Mucosa of descending colon (tissue), 3 donors: ENCODE measurements at regions not wholly inside any gene's neighbourhood (a gene's known extent, or its start where the extent isn't known, plus 50 kb on each side); places are given as distances from the start of the nearest gene placed in this dataset.

ENCODE experiments used
- ATAC-seq: fragments of 200-7000 bp; cut with Tn5 transposase; one replicate; pipeline ENCODE4 v1.9.1; 2020; ENCODE audit warnings: mild to moderate bottlenecking, moderate library complexity
- DNase-seq, 3 donors: peaks; one replicate each; pipeline ENCODE4 v3.0.0-alpha.2; 2020
- H3K36me3 ChIP-seq: fragments of 200-600 bp; one replicate; pipeline ENCODE4 v1.8.0; 2021; ENCODE audit warnings: low read depth, mild to moderate bottlenecking
- H3K4me1 ChIP-seq: fragments of 200-600 bp; one replicate; pipeline ENCODE4 v1.8.0; 2021; ENCODE audit warnings: low read depth, mild to moderate bottlenecking
- H3K4me3 ChIP-seq: fragments of 200-600 bp; one replicate; pipeline ENCODE4 v1.8.0; 2021; ENCODE audit warnings: mild to moderate bottlenecking
- H3K9me3 ChIP-seq: fragments of 200-600 bp; one replicate; pipeline ENCODE4 v1.8.0; 2021; ENCODE audit warnings: mild to moderate bottlenecking
- CTCF ChIP-seq: fragments of 200-600 bp; IDR thresholded peaks from one replicate; pipeline ENCODE4 v1.8.0; 2022; ENCODE audit warnings: antibody characterized with exemption, mild to moderate bottlenecking
- intact Hi-C, 2 donors: fragments of 100-400 bp; cut with DNase I in 1 of 2; cut with micrococcal nuclease in 1 of 2; formaldehyde crosslinking; loops; one replicate each; pipeline versions ENCODE4 v1.11.0 to v1.11.1; 2022; cut with DNase I, micrococcal nuclease
- donor health status: DM: no; HTN: no; CAD: no; lungs with moderate emphysema.
- donor health status: DM: no; HTN: no; CAD: no.
- donor health status: DM: no; HTN: yes; CAD: no.

- intact Hi-C loops, result no loop called here
- Histone ChIP-seq H3K9me3 (no peaks in the 10 kb centered on the region), H3K4me1 (no peaks in the 10 kb centered on the region), H3K4me3 (no peak overlapping the region), H3K36me3 (no peaks in the 10 kb centered on the region)
- ATAC-seq (no peak), DNase-seq (no peak)
- no peak for TF ChIP-seq CTCF
Observed at GRCh38 chr10:6648894-6649720, 69.0 kb upstream of the PRKCQ start.

- intact Hi-C loops, result no loop called here
- TF ChIP-seq CTCF, result peak; percentile 53
- Histone ChIP-seq H3K4me3 (no peak overlapping the region), H3K9me3 (no peaks in the 10 kb centered on the region), H3K36me3 (no peaks in the 10 kb centered on the region), H3K4me1 (no peaks in the 10 kb centered on the region)
- ATAC-seq (peak; percentile 74), DNase-seq (peak in 2 of 3 donors; percentile 28 to 73)
Observed at GRCh38 chr10:6647811-6648526, 67.9 kb upstream of the PRKCQ start.

GRCh38 chr10:6643962-6644361 is 63.9 kb upstream of the PRKCQ start:
- Histone ChIP-seq H3K36me3 (no peaks in the 10 kb centered on the region), H3K4me1 (no peaks in the 10 kb centered on the region), H3K9me3 (no peaks in the 10 kb centered on the region), H3K4me3 (no peak overlapping the region)
- no peak for TF ChIP-seq CTCF
- no peak for DNase-seq
- intact Hi-C loops, result no loop called here
- ATAC-seq, result no peak

- H3K4me1 ChIP-seq, result no peaks in the 10 kb centered on the region
- H3K9me3 ChIP-seq, result no peaks in the 10 kb centered on the region
- no peak overlapping the region for H3K4me3 ChIP-seq
- ATAC-seq, result no peak
- H3K36me3 ChIP-seq, result no peaks in the 10 kb centered on the region
- intact Hi-C loops, result no loop called here
- DNase-seq, result no peak
- no peak for TF ChIP-seq CTCF
Observed at GRCh38 chr10:6642876-6643275, 62.8 kb upstream of the PRKCQ start.

GRCh38 chr10:6640433-6641040 is 60.5 kb upstream of the PRKCQ start:
- no peak for DNase-seq
- no peak overlapping the region for H3K4me3 ChIP-seq
- H3K36me3 ChIP-seq, result no peaks in the 10 kb centered on the region
- H3K9me3 ChIP-seq, result no peaks in the 10 kb centered on the region
- no peak for TF ChIP-seq CTCF
- ATAC-seq, result no peak
- intact Hi-C loops, result no loop called here
- H3K4me1 ChIP-seq, result no peaks in the 10 kb centered on the region
